Sigmoid colon (tissue), 6 donors: ENCODE measurements at regions not wholly inside any gene's neighbourhood (a gene's known extent, or its start where the extent isn't known, plus 50 kb on each side); places are given as distances from the start of the nearest gene placed in this dataset.

Source experiments
- DNase-seq: peaks from one replicate; pipeline ENCODE4 v3.0.0-alpha.2; 2019
- H3K27ac ChIP-seq, 4 donors: fragments of 200-600 bp; sonication (generic); one replicate each; pipeline ENCODE4 v1.5.1; 2016 to 2019; ENCODE audit warnings: mild to moderate bottlenecking in 1 of 4
- H3K27me3 ChIP-seq, 3 donors: fragments of 200-600 bp; sonication (generic); one replicate each; pipeline ENCODE4 v1.5.1; 2019; ENCODE audit warnings: mild to moderate bottlenecking in 1 of 3
- H3K36me3 ChIP-seq, 4 donors: fragments of 200-600 bp; sonication (generic); one replicate each; pipeline ENCODE4 v1.5.1; 2016 to 2019
- H3K4me1 ChIP-seq, 4 donors: fragments of 200-600 bp; sonication (generic); one replicate each; pipeline ENCODE4 v1.5.1; 2017 to 2019
- H3K4me3 ChIP-seq, 4 donors: fragments of 200-600 bp; sonication (generic); one replicate each; pipeline ENCODE4 v1.5.1; 2017 to 2019; ENCODE audit warnings: mild to moderate bottlenecking in 2 of 4, moderate library complexity in 1 of 4
- H3K9me3 ChIP-seq, 4 donors: fragments of 200-600 bp in 3 of 4; sonication (generic) in 3 of 4; one replicate each; pipeline versions ENCODE4 v1.5.1 to v1.6.1; 2013 to 2019
- EP300 ChIP-seq, 4 donors: sonication (generic); formaldehyde crosslinking; IDR thresholded peaks; one replicate each; pipeline ENCODE4 v1.6.1; 2017; ENCODE audit warnings: antibody characterized with exemption in 4 of 4
- POLR2A ChIP-seq, 2 donors: fragments of 450-650 bp; IDR thresholded peaks; one replicate each; pipeline ENCODE4 v1.6.1; 2016; ENCODE audit warnings: antibody characterized with exemption in 2 of 2, mild to moderate bottlenecking in 2 of 2, moderate library complexity in 2 of 2
- POLR2AphosphoS5 ChIP-seq, 4 donors: sonication (generic); formaldehyde crosslinking; IDR thresholded peaks; one replicate each; pipeline ENCODE4 v1.6.1; 2017; ENCODE audit warnings: antibody characterized with exemption in 4 of 4
- WGBS, 2 donors: extraction: QIAGEN DNeasy Blood & Tissue Kit; methylation state at CpG; one replicate each; pipeline ENCODE4 v1.1.7; 2013; 5-methylcytosine and 5-hydroxymethylcytosine counted together
- intact Hi-C: fragments of 100-400 bp; cut with DNase I; formaldehyde crosslinking; loops from one replicate; pipeline ENCODE4 v1.15.1; 2023
- TF ChIP-seq, protein P1 (sequence below), 4 experiments: fragments of 450-650 bp in 3 of 4; fragments of 200-600 bp in 1 of 4; IDR thresholded peaks; one replicate each; pipeline ENCODE4 v1.5.1; 2016 to 2019; ENCODE audit warnings: antibody characterized with exemption in 4 of 4, mild to moderate bottlenecking in 3 of 4, moderate library complexity in 2 of 4
- donor health status: healthy with polysubstance abuse.
- donor health status: healthy.

DNA sequence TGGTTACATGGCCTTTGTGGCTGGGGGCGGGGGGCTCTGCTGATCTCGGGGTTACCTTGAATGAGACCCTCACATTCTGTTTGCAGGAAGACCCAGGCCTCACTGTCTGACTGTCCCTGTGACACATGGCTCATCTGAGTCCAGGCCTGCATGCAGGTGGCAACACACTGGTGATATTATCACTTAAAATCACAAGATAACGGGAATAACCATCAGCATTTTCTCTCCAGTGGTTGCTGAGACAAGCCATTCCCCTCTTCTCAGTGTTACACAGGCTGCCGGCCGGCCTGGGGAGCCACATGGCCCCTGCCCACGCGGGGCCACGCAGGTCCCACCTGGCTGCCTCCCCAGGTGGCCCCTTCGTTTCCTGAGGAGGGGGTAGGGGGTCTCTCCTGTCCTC lies 197.6 kb downstream of the ENGASE start:
- WGBS, 2 donors = 55 to 62% methylated on average over 9 of the region's 9 CpGs
- no peaks in the 10 kb centered on the region for H3K27me3 ChIP-seq
- no peaks in the 10 kb centered on the region for H3K4me1 ChIP-seq
- no peak overlapping the region for H3K4me3 ChIP-seq
- peaks cover 0 to 19% (median 0%) of the 10 kb centered on the region in 4 donors for H3K36me3 ChIP-seq
- intact Hi-C loops = no loop called here
- TF ChIP-seq POLR2A (IDR thresholded peaks at IDR 0.05) (no peak), EP300 (IDR thresholded peaks at IDR 0.05) (no peak), POLR2AphosphoS5 (IDR thresholded peaks at IDR 0.05) (no peak)
- TF ChIP-seq, protein P1, sequence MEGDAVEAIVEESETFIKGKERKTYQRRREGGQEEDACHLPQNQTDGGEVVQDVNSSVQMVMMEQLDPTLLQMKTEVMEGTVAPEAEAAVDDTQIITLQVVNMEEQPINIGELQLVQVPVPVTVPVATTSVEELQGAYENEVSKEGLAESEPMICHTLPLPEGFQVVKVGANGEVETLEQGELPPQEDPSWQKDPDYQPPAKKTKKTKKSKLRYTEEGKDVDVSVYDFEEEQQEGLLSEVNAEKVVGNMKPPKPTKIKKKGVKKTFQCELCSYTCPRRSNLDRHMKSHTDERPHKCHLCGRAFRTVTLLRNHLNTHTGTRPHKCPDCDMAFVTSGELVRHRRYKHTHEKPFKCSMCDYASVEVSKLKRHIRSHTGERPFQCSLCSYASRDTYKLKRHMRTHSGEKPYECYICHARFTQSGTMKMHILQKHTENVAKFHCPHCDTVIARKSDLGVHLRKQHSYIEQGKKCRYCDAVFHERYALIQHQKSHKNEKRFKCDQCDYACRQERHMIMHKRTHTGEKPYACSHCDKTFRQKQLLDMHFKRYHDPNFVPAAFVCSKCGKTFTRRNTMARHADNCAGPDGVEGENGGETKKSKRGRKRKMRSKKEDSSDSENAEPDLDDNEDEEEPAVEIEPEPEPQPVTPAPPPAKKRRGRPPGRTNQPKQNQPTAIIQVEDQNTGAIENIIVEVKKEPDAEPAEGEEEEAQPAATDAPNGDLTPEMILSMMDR (IDR thresholded peaks at IDR 0.05) = no peak
- H3K9me3 ChIP-seq = no peaks in the 10 kb centered on the region
- H3K27ac ChIP-seq = no peak overlapping the region
- DNase-seq = no peak

- no peak overlapping the region for H3K4me3 ChIP-seq
- no peaks in the 10 kb centered on the region for H3K27me3 ChIP-seq
- no peak overlapping the region for H3K27ac ChIP-seq
- peaks cover 0 to 8% (median 0%) of the 10 kb centered on the region in 4 donors for H3K4me1 ChIP-seq
- no peaks in the 10 kb centered on the region for H3K9me3 ChIP-seq
- intact Hi-C loops = no loop called here
- TF ChIP-seq, protein P1 (IDR thresholded peaks at IDR 0.05) = no peak
- TF ChIP-seq POLR2AphosphoS5 (IDR thresholded peaks at IDR 0.05) (no peak), POLR2A (IDR thresholded peaks at IDR 0.05) (no peak), EP300 (IDR thresholded peaks at IDR 0.05) (no peak)
- WGBS, 2 donors = 23 to 28% methylated on average over 5 of the region's 5 CpGs
- DNase-seq = no peak
- peaks cover 0 to 16% (median 0%) of the 10 kb centered on the region in 4 donors for H3K36me3 ChIP-seq
Measured at GRCh38 chr17:79269620-79270019, 195.0 kb downstream of the ENGASE start.

- peaks cover 0 to 9% (median 0%) of the 10 kb centered on the region in 4 donors for H3K36me3 ChIP-seq
- H3K27me3 ChIP-seq = no peaks in the 10 kb centered on the region
- WGBS, 2 donors = 45 to 61% methylated on average over 11 of the region's 11 CpGs
- intact Hi-C loops = no loop called here
- no peak overlapping the region for H3K4me3 ChIP-seq
- peaks cover 0 to 13% (median 2%) of the 10 kb centered on the region in 4 donors for H3K4me1 ChIP-seq
- TF ChIP-seq POLR2A (IDR thresholded peaks at IDR 0.05) (no peak), EP300 (IDR thresholded peaks at IDR 0.05) (no peak), POLR2AphosphoS5 (IDR thresholded peaks at IDR 0.05) (no peak)
- TF ChIP-seq, protein P1 (IDR thresholded peaks at IDR 0.05) = no peak
- H3K27ac ChIP-seq = no peak overlapping the region
- H3K9me3 ChIP-seq = no peaks in the 10 kb centered on the region
- no peak for DNase-seq
Measured at GRCh38 chr17:79263191-79263590, 188.6 kb downstream of the ENGASE start.

- Histone ChIP-seq H3K27me3 (no peaks in the 10 kb centered on the region), H3K27ac (no peak overlapping the region), H3K4me3 (no peak overlapping the region), H3K4me1 (peaks cover 0 to 13% (median 2%) of the 10 kb centered on the region in 4 donors), H3K9me3 (no peaks in the 10 kb centered on the region), H3K36me3 (peaks cover 0 to 5% (median 0%) of the 10 kb centered on the region in 4 donors)
- intact Hi-C loops = no loop called here
- 73 to 86% methylated on average over 6 of the region's 6 CpGs for WGBS, 2 donors
- no peak for DNase-seq
- TF ChIP-seq POLR2AphosphoS5 (IDR thresholded peaks at IDR 0.05) (no peak), POLR2A (IDR thresholded peaks at IDR 0.05) (no peak), EP300 (IDR thresholded peaks at IDR 0.05) (no peak)
- TF ChIP-seq, protein P1 (IDR thresholded peaks at IDR 0.05) = no peak
Measured at GRCh38 chr17:79262624-79263023, 188.0 kb downstream of the ENGASE start.
